K562 (cell line): ENCODE measurements at regions not wholly inside any gene's neighbourhood (a gene's known extent, or its start where the extent isn't known, plus 50 kb on each side); places are given as distances from the start of the nearest gene placed in this dataset.

ENCODE experiments used
- ATF1 ChIP-seq, 2 experiments: fragments of 450-650 bp in 1 of 2; IDR thresholded peaks; 2 replicates each; pipeline ENCODE4 v1.6.1; 2016; ENCODE audit warnings: missing compliant biosample characterization in 1 of 2, missing genetic modification characterization in 1 of 2
- CBX8 ChIP-seq: fragments of 200-600 bp; sonication (generic); IDR thresholded peaks from 2 replicates; pipeline ENCODE4 v1.6.1; 2012; ENCODE audit warnings: borderline replicate concordance, mixed run types, low read depth, mild to moderate bottlenecking, moderate library complexity, mixed read lengths, low read length, control low read depth, inconsistent platforms; ENCODE audit not compliant: poor library complexity, severe bottlenecking; ENCODE audit errors: extremely low read depth
- CXXC5 ChIP-seq: fragments of 250-450 bp; sonication (Bioruptor Pico); IDR thresholded peaks from 2 replicates; pipeline ENCODE4 v1.8.0; 2022; ENCODE audit warnings: inconsistent platforms, mild to moderate bottlenecking, moderate library complexity
- DACH1 ChIP-seq: fragments of 450-650 bp; IDR thresholded peaks from 2 replicates; pipeline ENCODE4 v1.6.1; 2018; ENCODE audit not compliant: partially characterized antibody
- ESRRA ChIP-seq: fragments of 450-650 bp; IDR thresholded peaks from 2 replicates; pipeline ENCODE4 v1.6.1; 2014; ENCODE audit warnings: low read depth, mild to moderate bottlenecking, moderate library complexity, borderline replicate concordance
- GABPB1 ChIP-seq: sonication (generic); formaldehyde crosslinking; IDR thresholded peaks from 2 replicates; pipeline ENCODE4 v1.8.0; 2022; ENCODE audit warnings: mild to moderate bottlenecking, missing genetic modification reagents
- JUND ChIP-seq, 2 experiments: IDR thresholded peaks; 2 replicates in 1 of 2; 3 replicates in 1 of 2; pipeline ENCODE4 v1.6.1; 2011; ENCODE audit warnings: borderline replicate concordance in 2 of 2, low read depth in 2 of 2, low read length in 2 of 2, improper control_type of control experiment in 1 of 2, missing biosample characterization in 1 of 2, missing genetic modification characterization in 1 of 2, missing genetic modification reagents in 1 of 2
- MYNN ChIP-seq, 2 experiments: sonication (generic); formaldehyde crosslinking in 1 of 2; IDR thresholded peaks; 2 replicates each; pipeline versions ENCODE4 v1.5.0 to v1.6.1; 2016 to 2020; ENCODE audit warnings: antibody characterized with exemption in 1 of 2, missing genetic modification reagents in 1 of 2
- PHF21A ChIP-seq: fragments of 450-650 bp; IDR thresholded peaks from 2 replicates; pipeline ENCODE4 v1.6.1; 2017; ENCODE audit warnings: low read depth, borderline replicate concordance
- SMC3 ChIP-seq: conservative IDR thresholded peaks from 2 replicates; pipeline ENCODE4 v1.6.1; 2011; ENCODE audit warnings: low read depth, low read length, improper control_type of control experiment; ENCODE audit not compliant: insufficient read depth
- TAF15 ChIP-seq: fragments of 200-400 bp; formaldehyde crosslinking; IDR thresholded peaks from 2 replicates; pipeline ENCODE4 v1.6.1; 2017; ENCODE audit warnings: mild to moderate bottlenecking, low read depth, low read length, moderate library complexity
- TSHZ1 ChIP-seq: fragments of 250-450 bp; sonication (Bioruptor Pico); IDR thresholded peaks from 2 replicates; pipeline ENCODE4 v1.4.0; 2020; ENCODE audit warnings: mild to moderate bottlenecking, moderate library complexity
- U2AF2 ChIP-seq: fragments of 200-400 bp; formaldehyde crosslinking; optimal IDR thresholded peaks from 2 replicates; pipeline ENCODE3; 2017; ENCODE audit warnings: low read depth, mild to moderate bottlenecking, low read length
- ZBTB1 ChIP-seq: sonication (generic); formaldehyde crosslinking; IDR thresholded peaks from 2 replicates; pipeline ENCODE4 v1.8.1; 2023; ENCODE audit warnings: missing genetic modification reagents, low read depth, mild to moderate bottlenecking, borderline replicate concordance
- ZNF197 ChIP-seq: fragments of 200-800 bp; sonication (Bioruptor generic); IDR thresholded peaks from 2 replicates; pipeline ENCODE4 v1.6.1; 2016; ENCODE audit warnings: low read depth, missing genetic modification characterization, missing compliant biosample characterization
- TF ChIP-seq, protein P1 (sequence below): fragments of 450-650 bp; formaldehyde crosslinking; conservative IDR thresholded peaks from 2 replicates; pipeline ENCODE4 v1.4.0; 2022; ENCODE audit warnings: mild to moderate bottlenecking, missing genetic modification characterization
- TF ChIP-seq, protein P2 (sequence below): fragments of 250-450 bp; sonication (Bioruptor Pico); IDR thresholded peaks from 2 replicates; pipeline ENCODE4 v1.4.0; 2020
- TF ChIP-seq, protein P3 (sequence below): fragments of 450-650 bp; formaldehyde crosslinking; IDR thresholded peaks from 2 replicates; pipeline ENCODE4 v1.4.0; 2020; ENCODE audit warnings: mild to moderate bottlenecking, moderate library complexity
- TF ChIP-seq, protein P4 (sequence below): fragments of 450-650 bp; IDR thresholded peaks from 2 replicates; pipeline ENCODE4 v1.6.1; 2016; ENCODE audit warnings: low read depth, mild to moderate bottlenecking, moderate library complexity

- 0 out of 2 replicates have a peak, but pooled peaks have one; percentile 3 for TF ChIP-seq JUND (IDR thresholded peaks at IDR 0.05; ENCODE audit: borderline replicate concordance, low read depth, low read length)
- no peak; the same call in 2 of the 3 replicates for TF ChIP-seq JUND (tag; IDR thresholded peaks at IDR 0.05; ENCODE audit: borderline replicate concordance, low read depth, low read length)
- TF ChIP-seq, protein P1, sequence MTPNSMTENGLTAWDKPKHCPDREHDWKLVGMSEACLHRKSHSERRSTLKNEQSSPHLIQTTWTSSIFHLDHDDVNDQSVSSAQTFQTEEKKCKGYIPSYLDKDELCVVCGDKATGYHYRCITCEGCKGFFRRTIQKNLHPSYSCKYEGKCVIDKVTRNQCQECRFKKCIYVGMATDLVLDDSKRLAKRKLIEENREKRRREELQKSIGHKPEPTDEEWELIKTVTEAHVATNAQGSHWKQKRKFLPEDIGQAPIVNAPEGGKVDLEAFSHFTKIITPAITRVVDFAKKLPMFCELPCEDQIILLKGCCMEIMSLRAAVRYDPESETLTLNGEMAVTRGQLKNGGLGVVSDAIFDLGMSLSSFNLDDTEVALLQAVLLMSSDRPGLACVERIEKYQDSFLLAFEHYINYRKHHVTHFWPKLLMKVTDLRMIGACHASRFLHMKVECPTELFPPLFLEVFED (CRISPR knock-in tag) = no peak
- TF ChIP-seq CXXC5 (CRISPR knock-in tag) = no peak
- TF ChIP-seq U2AF2 = no peak
- no peak for TF ChIP-seq ZNF197 (CRISPR knock-in tag)
- TF ChIP-seq TAF15 = no peak
- TF ChIP-seq TSHZ1 (CRISPR knock-in tag) = no peak
- TF ChIP-seq MYNN (IDR thresholded peaks at IDR 0.05) = no peak
- no peak for TF ChIP-seq MYNN (CRISPR knock-in tag; IDR thresholded peaks at IDR 0.05)
- no peak for TF ChIP-seq DACH1
- no peak for TF ChIP-seq PHF21A
- no peak for TF ChIP-seq ESRRA
- TF ChIP-seq CBX8 = no peak
- peak; percentile 54 for TF ChIP-seq SMC3
- TF ChIP-seq, protein P2, sequence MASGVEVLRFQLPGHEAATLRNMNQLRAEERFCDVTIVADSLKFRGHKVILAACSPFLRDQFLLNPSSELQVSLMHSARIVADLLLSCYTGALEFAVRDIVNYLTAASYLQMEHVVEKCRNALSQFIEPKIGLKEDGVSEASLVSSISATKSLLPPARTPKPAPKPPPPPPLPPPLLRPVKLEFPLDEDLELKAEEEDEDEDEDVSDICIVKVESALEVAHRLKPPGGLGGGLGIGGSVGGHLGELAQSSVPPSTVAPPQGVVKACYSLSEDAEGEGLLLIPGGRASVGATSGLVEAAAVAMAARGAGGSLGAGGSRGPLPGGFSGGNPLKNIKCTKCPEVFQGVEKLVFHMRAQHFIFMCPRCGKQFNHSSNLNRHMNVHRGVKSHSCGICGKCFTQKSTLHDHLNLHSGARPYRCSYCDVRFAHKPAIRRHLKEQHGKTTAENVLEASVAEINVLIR (CRISPR knock-in tag) = 0 out of 2 replicates have a peak, but pooled peaks have one; percentile 16
- no peak for TF ChIP-seq ZBTB1
- TF ChIP-seq, protein P3, sequence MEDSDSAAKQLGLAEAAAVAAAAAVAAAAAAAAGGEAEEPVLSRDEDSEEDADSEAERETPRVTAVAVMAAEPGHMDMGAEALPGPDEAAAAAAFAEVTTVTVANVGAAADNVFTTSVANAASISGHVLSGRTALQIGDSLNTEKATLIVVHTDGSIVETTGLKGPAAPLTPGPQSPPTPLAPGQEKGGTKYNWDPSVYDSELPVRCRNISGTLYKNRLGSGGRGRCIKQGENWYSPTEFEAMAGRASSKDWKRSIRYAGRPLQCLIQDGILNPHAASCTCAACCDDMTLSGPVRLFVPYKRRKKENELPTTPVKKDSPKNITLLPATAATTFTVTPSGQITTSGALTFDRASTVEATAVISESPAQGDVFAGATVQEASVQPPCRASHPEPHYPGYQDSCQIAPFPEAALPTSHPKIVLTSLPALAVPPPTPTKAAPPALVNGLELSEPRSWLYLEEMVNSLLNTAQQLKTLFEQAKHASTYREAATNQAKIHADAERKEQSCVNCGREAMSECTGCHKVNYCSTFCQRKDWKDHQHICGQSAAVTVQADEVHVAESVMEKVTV (CRISPR knock-in tag) = peak; percentile 34; the same call in 1 of the 2 replicates
- no peak for TF ChIP-seq GABPB1 (CRISPR knock-in tag)
- TF ChIP-seq, protein P4, sequence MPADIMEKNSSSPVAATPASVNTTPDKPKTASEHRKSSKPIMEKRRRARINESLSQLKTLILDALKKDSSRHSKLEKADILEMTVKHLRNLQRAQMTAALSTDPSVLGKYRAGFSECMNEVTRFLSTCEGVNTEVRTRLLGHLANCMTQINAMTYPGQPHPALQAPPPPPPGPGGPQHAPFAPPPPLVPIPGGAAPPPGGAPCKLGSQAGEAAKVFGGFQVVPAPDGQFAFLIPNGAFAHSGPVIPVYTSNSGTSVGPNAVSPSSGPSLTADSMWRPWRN = no peak
- TF ChIP-seq ATF1 (CRISPR knock-in tag; IDR thresholded peaks at IDR 0.05) = no peak
- TF ChIP-seq ATF1 (tag; IDR thresholded peaks at IDR 0.05) = no peak
These were observed 123.4 kb upstream of the NEBL start (continued) for GRCh38 chr10:21020545-21020944.
